Testis (tissue), 2 donors: ENCODE measurements at regions not wholly inside any gene's neighbourhood (a gene's known extent, or its start where the extent isn't known, plus 50 kb on each side); places are given as distances from the start of the nearest gene placed in this dataset.

Source experiments
- DNase-seq: peaks from one replicate; pipeline ENCODE4 v3.0.0-alpha.2; 2019
- H3K27ac ChIP-seq, 2 donors: fragments of 200-600 bp; sonication (generic); one replicate each; pipeline ENCODE4 v1.5.1; 2019
- H3K27me3 ChIP-seq: fragments of 200-600 bp; sonication (generic); one replicate; pipeline ENCODE4 v1.5.1; 2019
- H3K36me3 ChIP-seq: fragments of 200-600 bp; sonication (generic); one replicate; pipeline ENCODE4 v1.5.1; 2017; ENCODE audit warnings: low read depth; ENCODE audit errors: missing control alignments
- H3K4me1 ChIP-seq: fragments of 200-600 bp; sonication (generic); one replicate; pipeline ENCODE4 v1.5.1; 2019
- H3K4me3 ChIP-seq, 2 donors: fragments of 200-600 bp; sonication (generic); one replicate each; pipeline ENCODE4 v1.5.1; 2017 to 2019
- H3K9me3 ChIP-seq: fragments of 200-600 bp; sonication (generic); one replicate; pipeline ENCODE4 v1.5.1; 2017
- POLR2A ChIP-seq: fragments of 450-650 bp; IDR thresholded peaks from one replicate; pipeline ENCODE4 v1.6.1; 2017; ENCODE audit warnings: antibody characterized with exemption, mild to moderate bottlenecking, moderate library complexity
- WGBS, 2 donors: methylation state at CpG; one replicate each; pipeline ENCODE4 v1.1.5; 2018; 5-methylcytosine and 5-hydroxymethylcytosine counted together
- intact Hi-C: fragments of 100-400 bp; cut with DNase I; formaldehyde crosslinking; loops from one replicate; pipeline ENCODE4 v1.15.1; 2023; ENCODE audit warnings: low total_unique reads
- TF ChIP-seq, protein P1 (sequence below), 3 experiments: fragments of 450-650 bp in 2 of 3; fragments of 200-600 bp in 1 of 3; sonication (generic) in 1 of 3; IDR thresholded peaks; one replicate each; pipeline ENCODE4 v1.5.1; 2016 to 2019; ENCODE audit warnings: antibody characterized with exemption in 3 of 3, mild to moderate bottlenecking in 2 of 3, moderate library complexity in 1 of 3

- 69 to 83% methylated on average over 3 of the region's 3 CpGs for WGBS, 2 donors
- H3K4me1 ChIP-seq: no peaks in the 10 kb centered on the region
- H3K27ac ChIP-seq: no peak overlapping the region
- H3K4me3 ChIP-seq: no peak overlapping the region
- no peaks in the 10 kb centered on the region for H3K36me3 ChIP-seq
- TF ChIP-seq, protein P1, sequence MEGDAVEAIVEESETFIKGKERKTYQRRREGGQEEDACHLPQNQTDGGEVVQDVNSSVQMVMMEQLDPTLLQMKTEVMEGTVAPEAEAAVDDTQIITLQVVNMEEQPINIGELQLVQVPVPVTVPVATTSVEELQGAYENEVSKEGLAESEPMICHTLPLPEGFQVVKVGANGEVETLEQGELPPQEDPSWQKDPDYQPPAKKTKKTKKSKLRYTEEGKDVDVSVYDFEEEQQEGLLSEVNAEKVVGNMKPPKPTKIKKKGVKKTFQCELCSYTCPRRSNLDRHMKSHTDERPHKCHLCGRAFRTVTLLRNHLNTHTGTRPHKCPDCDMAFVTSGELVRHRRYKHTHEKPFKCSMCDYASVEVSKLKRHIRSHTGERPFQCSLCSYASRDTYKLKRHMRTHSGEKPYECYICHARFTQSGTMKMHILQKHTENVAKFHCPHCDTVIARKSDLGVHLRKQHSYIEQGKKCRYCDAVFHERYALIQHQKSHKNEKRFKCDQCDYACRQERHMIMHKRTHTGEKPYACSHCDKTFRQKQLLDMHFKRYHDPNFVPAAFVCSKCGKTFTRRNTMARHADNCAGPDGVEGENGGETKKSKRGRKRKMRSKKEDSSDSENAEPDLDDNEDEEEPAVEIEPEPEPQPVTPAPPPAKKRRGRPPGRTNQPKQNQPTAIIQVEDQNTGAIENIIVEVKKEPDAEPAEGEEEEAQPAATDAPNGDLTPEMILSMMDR (IDR thresholded peaks at IDR 0.05): no peak
- TF ChIP-seq POLR2A: no peak
- no peak for DNase-seq
- H3K27me3 ChIP-seq: no peaks in the 10 kb centered on the region
- intact Hi-C loops: no loop called here
- H3K9me3 ChIP-seq: no peaks in the 10 kb centered on the region
Observed at GRCh38 chr10:32120147-32120546, 63.9 kb upstream of the KIF5B start.

DNA sequence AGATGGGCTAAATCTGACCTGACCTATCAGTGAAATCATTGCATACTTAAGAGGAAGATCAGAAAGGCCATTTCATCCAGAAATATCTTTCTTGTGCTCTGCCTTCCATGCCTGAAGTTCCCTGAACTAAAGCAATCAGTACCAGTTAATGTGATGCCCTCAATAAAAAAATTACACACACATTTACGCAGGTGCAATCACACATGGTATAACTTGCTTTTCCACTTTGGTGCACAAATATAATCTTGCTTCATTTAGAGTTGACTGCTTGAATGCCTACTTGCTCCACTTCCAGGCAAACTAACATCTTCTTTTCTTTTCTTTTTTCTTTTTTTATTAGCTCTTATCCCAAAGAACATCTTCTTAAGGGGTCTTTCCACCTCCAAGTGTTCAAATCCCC is 58.3 kb upstream of the KIF5B start:
- 0 to 98% methylated on average over 1 of the region's 1 CpG for WGBS, 2 donors
- Histone ChIP-seq H3K4me3 (no peak overlapping the region), H3K27me3 (no peaks in the 10 kb centered on the region), H3K36me3 (no peaks in the 10 kb centered on the region), H3K27ac (no peak overlapping the region), H3K9me3 (no peaks in the 10 kb centered on the region), H3K4me1 (no peaks in the 10 kb centered on the region)
- TF ChIP-seq POLR2A: no peak
- TF ChIP-seq, protein P1 (IDR thresholded peaks at IDR 0.05): no peak
- intact Hi-C loops: no loop called here
- no peak for DNase-seq

DNA sequence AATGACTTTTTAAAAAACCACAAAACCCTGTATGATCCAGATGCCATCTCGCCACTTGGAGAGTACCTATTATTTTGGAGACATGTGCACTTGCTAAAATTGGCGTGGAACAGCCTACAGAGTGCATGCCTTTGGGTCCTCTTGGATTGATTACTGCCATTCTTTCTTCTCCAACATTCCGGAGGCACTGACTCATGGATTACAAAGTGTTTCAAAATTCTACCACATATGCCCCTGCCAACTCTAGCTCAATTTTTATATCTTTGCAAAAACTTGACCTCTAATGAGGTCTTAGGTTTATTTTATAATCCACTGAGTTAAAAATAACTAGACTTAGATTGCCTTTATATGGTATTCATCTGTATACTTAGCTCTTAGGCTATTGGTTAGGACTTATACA is 55.8 kb upstream of the KIF5B start:
- Histone ChIP-seq H3K27ac (no peak overlapping the region), H3K36me3 (no peaks in the 10 kb centered on the region), H3K9me3 (no peaks in the 10 kb centered on the region), H3K4me1 (no peaks in the 10 kb centered on the region), H3K27me3 (no peaks in the 10 kb centered on the region), H3K4me3 (no peak overlapping the region)
- WGBS, 2 donors: 33 to 62% methylated on average over 3 of the region's 3 CpGs
- DNase-seq: no peak
- TF ChIP-seq, protein P1 (IDR thresholded peaks at IDR 0.05): no peak
- no peak for TF ChIP-seq POLR2A
- intact Hi-C loops: no loop called here

DNA sequence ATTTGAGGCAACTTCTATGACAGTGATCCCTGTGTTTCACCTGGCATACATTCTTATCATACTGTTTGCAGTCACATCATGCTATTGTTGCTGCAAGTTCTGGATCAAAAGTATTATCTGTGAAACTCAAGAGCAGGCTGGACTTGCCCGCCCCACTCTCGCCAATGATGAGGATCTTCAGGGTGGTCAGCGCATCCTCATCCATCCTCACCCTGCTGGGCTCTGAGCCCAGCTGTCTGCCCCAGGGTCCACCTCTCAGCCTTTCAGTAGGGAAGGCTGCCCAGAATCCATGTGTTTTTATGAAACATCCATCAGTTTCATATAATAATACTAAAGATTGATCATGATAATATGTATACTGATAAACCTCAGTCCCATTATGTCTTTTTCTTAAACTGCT is 55.4 kb upstream of the KIF5B start:
- Histone ChIP-seq H3K27ac (no peak overlapping the region), H3K9me3 (no peaks in the 10 kb centered on the region), H3K36me3 (no peaks in the 10 kb centered on the region), H3K4me1 (no peaks in the 10 kb centered on the region), H3K4me3 (no peak overlapping the region), H3K27me3 (no peaks in the 10 kb centered on the region)
- 82 to 91% methylated on average over 3 of the region's 3 CpGs for WGBS, 2 donors
- DNase-seq: no peak
- intact Hi-C loops: no loop called here
- TF ChIP-seq POLR2A: no peak
- TF ChIP-seq, protein P1 (IDR thresholded peaks at IDR 0.05): no peak

- intact Hi-C loops: no loop called here
- Histone ChIP-seq H3K27me3 (no peaks in the 10 kb centered on the region), H3K27ac (no peak overlapping the region), H3K36me3 (no peaks in the 10 kb centered on the region), H3K4me3 (no peak overlapping the region), H3K4me1 (peaks cover 2% of the 10 kb centered on the region), H3K9me3 (no peaks in the 10 kb centered on the region)
- 73 to 78% methylated on average over 7 of the region's 7 CpGs for WGBS, 2 donors
- TF ChIP-seq, protein P1 (IDR thresholded peaks at IDR 0.05): no peak
- no peak for TF ChIP-seq POLR2A
- no peak for DNase-seq
Observed at GRCh38 chr10:32110790-32111189, 54.6 kb upstream of the KIF5B start.
